ENCODE measurements at regions not wholly inside any gene's neighbourhood (a gene's known extent, or its start where the extent isn't known, plus 50 kb on each side); places are given as distances from the start of the nearest gene placed in this dataset.

GRCh38 chr17:79159471-79159870 lies 84.8 kb downstream of the ENGASE start:
- no peak for TF ChIP-seq CTCF (IDR thresholded peaks at IDR 0.05)
- TF ChIP-seq POLR2AphosphoS5 (IDR thresholded peaks at IDR 0.05), result no peak

Measured in prostate gland (tissue), 2 donors.